Kidney tubule cell (primary cell): ENCODE measurements at regions not wholly inside any gene's neighbourhood (a gene's known extent, or its start where the extent isn't known, plus 50 kb on each side); places are given as distances from the start of the nearest gene placed in this dataset.

Experiments
- DNase-seq: peaks from one replicate; pipeline ENCODE4 v3.0.0-alpha.2; 2018; ENCODE audit warnings: low spot score

- DNase-seq = no peak
Measured at GRCh38 chr4:13181681-13182080, 302.5 kb downstream of the RAB28 start.

GRCh38 chr4:13180701-13181100 lies 303.4 kb downstream of the RAB28 start:
- no peak for DNase-seq

- DNase-seq = no peak
Measured at GRCh38 chr4:13178621-13179020, 305.5 kb downstream of the RAB28 start.

- no peak for DNase-seq
Measured at GRCh38 chr4:13176741-13177142, 307.4 kb downstream of the RAB28 start.

GRCh38 chr4:13174926-13175325 lies 309.2 kb downstream of the RAB28 start:
- no peak for DNase-seq

GRCh38 chr4:13174001-13174400 lies 310.1 kb downstream of the RAB28 start:
- no peak for DNase-seq

- DNase-seq = no peak
Measured at GRCh38 chr4:13171292-13172057, 312.7 kb downstream of the RAB28 start.

- no peak for DNase-seq
Measured at GRCh38 chr4:13169731-13170525, 314.2 kb downstream of the RAB28 start.

- no peak for DNase-seq
Measured at GRCh38 chr4:13168326-13168725, 315.8 kb downstream of the RAB28 start.

- DNase-seq = no peak
Measured at GRCh38 chr4:13166214-13166613, 317.9 kb downstream of the RAB28 start.

GRCh38 chr4:13164783-13165331 lies 319.3 kb downstream of the RAB28 start:
- no peak for DNase-seq

- DNase-seq = no peak
Measured at GRCh38 chr4:13162886-13163285, 321.3 kb downstream of the RAB28 start.

GRCh38 chr4:13160920-13161319 lies 323.2 kb downstream of the RAB28 start:
- DNase-seq = peak; percentile 74

- DNase-seq = peak; percentile 20
Measured at GRCh38 chr4:13159041-13159620, 325.0 kb downstream of the RAB28 start.

- DNase-seq = no peak
Measured at GRCh38 chr4:13151194-13151593, 332.9 kb downstream of the RAB28 start.

- no peak for DNase-seq
Measured at GRCh38 chr4:13143222-13144070, 340.7 kb downstream of the RAB28 start.

- no peak for DNase-seq
Measured at GRCh38 chr4:13142726-13143125, 341.4 kb downstream of the RAB28 start.

GRCh38 chr4:13142191-13142590 lies 341.9 kb downstream of the RAB28 start:
- no peak for DNase-seq

GRCh38 chr4:13137390-13137789 lies 346.8 kb downstream of the RAB28 start:
- DNase-seq = no peak

GRCh38 chr4:13133700-13134099 lies 350.4 kb downstream of the RAB28 start:
- DNase-seq = no peak

GRCh38 chr4:13130848-13131247 lies 353.3 kb downstream of the RAB28 start:
- no peak for DNase-seq

- DNase-seq = no peak
Measured at GRCh38 chr4:13129095-13129494, 355.0 kb downstream of the RAB28 start.
